IPS-20b (cell line): ENCODE measurements at regions not wholly inside any gene's neighbourhood (a gene's known extent, or its start where the extent isn't known, plus 50 kb on each side); places are given as distances from the start of the nearest gene placed in this dataset.

Source experiments
- H3K27ac ChIP-seq: one replicate; pipeline ENCODE4 v1.5.1; 2013; ENCODE audit warnings: low read length
- H3K27me3 ChIP-seq: 2 replicates; pipeline ENCODE4 v1.6.1; 2013; ENCODE audit warnings: mild to moderate bottlenecking, low read length, inconsistent platforms; ENCODE audit not compliant: insufficient read depth
- H3K36me3 ChIP-seq: 2 replicates; pipeline ENCODE4 v1.6.1; 2013; ENCODE audit warnings: low read depth, mild to moderate bottlenecking, inconsistent platforms, low read length, moderate library complexity; ENCODE audit not compliant: insufficient read depth
- H3K4me1 ChIP-seq: 2 replicates; pipeline ENCODE4 v1.6.1; 2013; ENCODE audit warnings: mild to moderate bottlenecking, control low read depth, inconsistent platforms, low read length, moderate library complexity; ENCODE audit not compliant: insufficient read depth
- H3K4me3 ChIP-seq: 2 replicates; pipeline ENCODE4 v1.5.1; 2013; ENCODE audit warnings: mild to moderate bottlenecking, low read length, inconsistent platforms
- H3K9ac ChIP-seq: 2 replicates; pipeline ENCODE4 v1.6.1; 2013; ENCODE audit warnings: low read depth, mild to moderate bottlenecking, inconsistent platforms, low read length, moderate library complexity
- H3K9me3 ChIP-seq: 2 replicates; pipeline ENCODE4 v1.6.1; 2013; ENCODE audit warnings: mild to moderate bottlenecking, low read depth, low read length, inconsistent platforms; ENCODE audit not compliant: insufficient read depth

DNA sequence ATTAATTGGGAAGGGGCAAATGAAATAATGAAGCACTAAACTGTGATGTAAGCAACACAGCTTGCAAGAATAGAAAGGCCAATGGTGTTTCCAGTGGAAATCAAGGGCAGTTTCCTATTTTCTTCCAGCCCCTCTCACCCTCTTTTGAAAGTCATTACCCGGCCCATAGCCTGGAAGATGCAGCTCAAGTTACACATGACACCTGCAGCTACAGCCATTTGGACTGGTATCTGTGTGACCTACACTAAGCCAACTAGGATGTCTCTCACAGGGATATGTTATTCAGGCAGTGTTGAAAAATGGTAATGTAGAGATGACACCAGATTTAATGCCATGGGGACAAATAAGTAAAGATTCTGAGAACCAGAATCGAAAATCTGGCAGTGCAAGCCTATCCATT is 439.4 kb upstream of the ZNF462 start:
- peaks cover 4% of the 10 kb centered on the region; the same call in 1 of the 2 replicates for H3K4me1 ChIP-seq
- H3K4me3 ChIP-seq = no peak overlapping the region
- no peaks in the 10 kb centered on the region for H3K27me3 ChIP-seq
- no peaks in the 10 kb centered on the region for H3K36me3 ChIP-seq
- no peak overlapping the region for H3K27ac ChIP-seq
- no peak overlapping the region for H3K9ac ChIP-seq
- H3K9me3 ChIP-seq = no peaks in the 10 kb centered on the region

DNA sequence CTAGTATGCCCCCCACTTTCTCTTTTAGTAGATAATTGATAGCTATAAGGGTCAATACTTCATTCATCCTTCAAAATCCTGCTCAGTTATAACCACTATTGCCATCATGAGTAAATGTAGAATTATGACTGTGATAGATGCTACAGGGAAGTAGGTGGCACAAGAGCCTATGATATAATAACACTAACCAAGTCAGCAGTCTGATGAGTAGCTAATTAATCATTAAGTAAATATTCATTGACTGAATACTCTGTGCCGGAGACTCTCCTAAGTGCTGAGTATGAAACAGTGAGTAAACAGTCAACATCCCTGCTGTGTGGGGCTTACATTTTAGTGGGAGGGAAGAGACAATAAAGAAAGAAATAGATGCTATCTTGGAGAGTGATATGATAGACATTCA is 430.3 kb upstream of the ZNF462 start:
- Histone ChIP-seq H3K4me3 (no peak overlapping the region), H3K27me3 (no peaks in the 10 kb centered on the region), H3K9me3 (no peaks in the 10 kb centered on the region)

GRCh38 chr9:106438928-106439327 is 424.0 kb upstream of the ZNF462 start:
- Histone ChIP-seq H3K9me3 (no peaks in the 10 kb centered on the region), H3K27me3 (no peaks in the 10 kb centered on the region), H3K27ac (no peak overlapping the region), H3K9ac (no peak overlapping the region), H3K4me3 (no peak overlapping the region), H3K36me3 (no peaks in the 10 kb centered on the region), H3K4me1 (no peaks in the 10 kb centered on the region)

More for the DNA sequence above, 430.3 kb upstream of the ZNF462 start:
- Histone ChIP-seq H3K27ac (no peak overlapping the region), H3K9ac (no peak overlapping the region), H3K36me3 (no peaks in the 10 kb centered on the region), H3K4me1 (no peaks in the 10 kb centered on the region)

- Histone ChIP-seq H3K36me3 (no peaks in the 10 kb centered on the region), H3K4me1 (no peaks in the 10 kb centered on the region), H3K9ac (no peak overlapping the region), H3K27me3 (no peaks in the 10 kb centered on the region), H3K4me3 (no peak overlapping the region), H3K27ac (no peak overlapping the region), H3K9me3 (no peaks in the 10 kb centered on the region)
Observed at GRCh38 chr9:106441283-106441682, 421.7 kb upstream of the ZNF462 start.

DNA sequence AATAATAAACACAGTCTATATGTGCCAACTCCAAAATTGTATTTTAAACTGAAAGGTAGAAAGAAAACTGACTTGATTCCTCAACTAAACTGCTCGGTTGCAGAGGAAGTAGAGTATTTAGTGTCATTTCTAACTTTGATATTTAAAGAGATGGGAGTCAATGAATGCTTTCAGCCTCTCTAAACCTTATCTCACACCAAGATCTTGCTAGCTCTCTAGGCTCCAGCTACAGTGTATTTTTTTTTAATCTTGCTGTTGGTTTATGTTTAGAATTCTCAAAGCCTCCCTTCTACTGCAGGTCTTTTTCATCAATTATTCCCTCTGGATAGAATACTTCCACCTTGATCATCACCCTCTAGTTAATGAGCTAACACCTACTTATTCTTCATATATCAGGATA is 419.4 kb upstream of the ZNF462 start:
- no peak overlapping the region for H3K9ac ChIP-seq
- H3K36me3 ChIP-seq = no peaks in the 10 kb centered on the region
- no peak overlapping the region for H3K27ac ChIP-seq
- no peaks in the 10 kb centered on the region for H3K27me3 ChIP-seq
- no peak overlapping the region for H3K4me3 ChIP-seq
- H3K9me3 ChIP-seq = no peaks in the 10 kb centered on the region
- no peaks in the 10 kb centered on the region for H3K4me1 ChIP-seq

GRCh38 chr9:106445107-106445506 is 417.9 kb upstream of the ZNF462 start:
- H3K36me3 ChIP-seq = no peaks in the 10 kb centered on the region
- H3K9me3 ChIP-seq = no peaks in the 10 kb centered on the region
- H3K27me3 ChIP-seq = no peaks in the 10 kb centered on the region
- no peak overlapping the region for H3K27ac ChIP-seq
- no peak overlapping the region for H3K4me3 ChIP-seq
- no peaks in the 10 kb centered on the region for H3K4me1 ChIP-seq
- H3K9ac ChIP-seq = no peak overlapping the region

- H3K4me1 ChIP-seq = no peaks in the 10 kb centered on the region
- no peak overlapping the region for H3K4me3 ChIP-seq
- H3K27ac ChIP-seq = no peak overlapping the region
- no peaks in the 10 kb centered on the region for H3K27me3 ChIP-seq
- H3K9me3 ChIP-seq = no peaks in the 10 kb centered on the region
- no peaks in the 10 kb centered on the region for H3K36me3 ChIP-seq
- no peak overlapping the region for H3K9ac ChIP-seq
Observed at GRCh38 chr9:106449336-106449927, 413.5 kb upstream of the ZNF462 start.

- Histone ChIP-seq H3K4me1 (no peaks in the 10 kb centered on the region), H3K4me3 (no peak overlapping the region), H3K36me3 (no peaks in the 10 kb centered on the region), H3K27ac (no peak overlapping the region), H3K27me3 (no peaks in the 10 kb centered on the region), H3K9ac (no peak overlapping the region), H3K9me3 (no peaks in the 10 kb centered on the region)
Observed at GRCh38 chr9:106450549-106450948, 412.4 kb upstream of the ZNF462 start.

- H3K4me3 ChIP-seq = no peak overlapping the region
- no peaks in the 10 kb centered on the region for H3K36me3 ChIP-seq
- no peaks in the 10 kb centered on the region for H3K27me3 ChIP-seq
- H3K9ac ChIP-seq = no peak overlapping the region
- no peak overlapping the region for H3K27ac ChIP-seq
- no peaks in the 10 kb centered on the region for H3K9me3 ChIP-seq
- H3K4me1 ChIP-seq = no peaks in the 10 kb centered on the region; the same call in 1 of the 2 replicates
Observed at GRCh38 chr9:106451223-106451622, 411.7 kb upstream of the ZNF462 start.

DNA sequence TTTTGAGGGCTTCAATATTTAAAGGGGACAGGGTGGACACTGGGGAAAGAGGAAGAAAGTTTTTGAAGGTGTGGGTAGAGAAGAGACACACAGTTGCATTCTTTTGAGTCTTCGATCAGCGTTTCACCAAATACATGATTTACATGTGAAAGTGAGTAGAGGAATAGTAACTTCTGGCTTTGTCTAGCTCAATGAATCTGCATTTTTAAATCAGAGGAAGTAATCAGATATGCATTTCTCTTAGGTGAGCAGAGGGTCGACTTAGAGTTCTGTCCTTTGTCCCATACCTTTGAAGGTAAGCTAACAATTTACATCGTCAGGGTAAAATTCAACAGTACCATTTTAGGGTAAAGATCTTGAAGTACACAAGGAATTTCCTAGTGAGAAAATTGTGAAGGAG is 406.4 kb upstream of the ZNF462 start:
- no peak overlapping the region for H3K27ac ChIP-seq
- H3K36me3 ChIP-seq = no peaks in the 10 kb centered on the region
- peaks cover 11% of the 10 kb centered on the region; the same call in 1 of the 2 replicates for H3K4me1 ChIP-seq
- peak overlapping the region; percentile 25; the same call in 1 of the 2 replicates for H3K9ac ChIP-seq
- 0 out of 2 replicates have a peak, but pooled peaks cover 2% of the 10 kb centered on the region for H3K9me3 ChIP-seq
- peak overlapping the region; percentile 22; the same call in 1 of the 2 replicates for H3K4me3 ChIP-seq
- H3K27me3 ChIP-seq = no peaks in the 10 kb centered on the region

DNA sequence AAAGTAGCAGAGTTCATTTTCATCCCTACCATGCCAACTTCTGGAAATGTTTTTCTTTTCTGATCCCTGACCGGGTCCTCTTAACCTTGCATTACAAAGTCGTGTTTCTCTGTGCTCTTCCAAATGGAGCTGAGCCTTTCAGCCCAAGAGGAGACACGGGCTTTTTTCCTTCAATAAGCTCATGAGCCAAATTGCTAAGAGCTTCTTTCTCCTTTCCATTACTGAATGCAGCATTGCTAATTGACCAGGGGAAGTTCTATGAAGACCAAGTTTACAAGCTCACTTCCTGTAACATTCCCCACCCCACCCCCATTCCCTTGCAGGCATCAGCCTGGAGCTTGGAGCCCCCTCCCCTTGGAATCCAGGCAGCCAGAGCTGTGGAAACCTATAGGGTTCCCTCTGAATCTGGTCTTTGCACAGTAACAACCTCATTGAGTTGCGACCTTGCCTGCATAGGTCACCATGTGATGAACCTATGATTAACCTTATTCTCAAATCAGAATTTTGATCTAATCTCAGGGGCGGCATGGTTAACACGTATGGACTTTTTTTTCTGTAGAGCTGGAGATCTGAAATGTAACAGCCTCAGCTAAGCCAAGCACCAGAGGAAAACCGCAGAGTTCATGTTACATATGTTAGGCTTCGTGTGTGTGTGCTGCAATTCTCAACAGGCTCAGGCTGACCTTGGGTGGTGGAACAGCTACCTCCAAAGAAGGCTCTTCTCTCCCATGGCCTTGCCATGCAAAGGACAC is 395.7 kb upstream of the ZNF462 start:
- H3K4me3 ChIP-seq = no peak overlapping the region
- peak overlapping the region; percentile 25; the same call in 1 of the 2 replicates for H3K9ac ChIP-seq
- peak overlapping the region; percentile 10 for H3K27ac ChIP-seq

DNA sequence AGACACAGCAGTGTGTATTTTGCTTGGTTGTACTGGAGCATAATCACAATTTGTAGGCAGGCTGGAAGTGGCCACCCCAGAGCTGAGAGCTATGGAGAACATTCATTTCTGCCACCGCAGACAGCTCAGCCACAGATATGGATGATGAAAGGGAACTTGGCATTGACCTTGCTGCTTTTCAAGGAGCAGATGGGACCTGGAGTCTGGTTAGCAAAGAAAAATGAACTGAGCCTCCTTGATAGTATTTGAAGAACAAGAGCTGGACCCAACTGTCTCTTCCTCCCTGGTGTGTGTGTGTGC is 395.2 kb upstream of the ZNF462 start:
- Histone ChIP-seq H3K27ac (peak overlapping the region; percentile 10), H3K9ac (0 out of 2 replicates have a peak overlapping the region, but pooled peaks have one; percentile 3)

More for the DNA sequence above, 395.7 kb upstream of the ZNF462 start:
- no peaks in the 10 kb centered on the region for H3K27me3 ChIP-seq
- no peaks in the 10 kb centered on the region for H3K36me3 ChIP-seq
- H3K4me1 ChIP-seq = peaks cover 11% of the 10 kb centered on the region
- no peaks in the 10 kb centered on the region for H3K9me3 ChIP-seq

More for the DNA sequence above, 395.2 kb upstream of the ZNF462 start:
- H3K4me3 ChIP-seq = no peak overlapping the region
- H3K27me3 ChIP-seq = no peaks in the 10 kb centered on the region
- H3K36me3 ChIP-seq = no peaks in the 10 kb centered on the region
- peaks cover 11% of the 10 kb centered on the region for H3K4me1 ChIP-seq
- H3K9me3 ChIP-seq = no peaks in the 10 kb centered on the region
